Stimulated activated memory B cell treated with anti-CD40 and anti-IgM and Interleukin-4, amounts not matched to agents 10 μg/mL and 1 μg/mL and 100 μg/mL, for 72 hours (primary cell): ENCODE measurements at regions not wholly inside any gene's neighbourhood (a gene's known extent, or its start where the extent isn't known, plus 50 kb on each side); places are given as distances from the start of the nearest gene placed in this dataset.

Experiments
- ATAC-seq: fragments of 150-1000 bp; cut with Tn5 transposase; 2 replicates; pipeline ENCODE4 v1.10.0; 2021
- H3K27ac Mint-ChIP-seq: one replicate; pipeline ENCODE4 v1.8.0; 2022; ENCODE audit warnings: mild to moderate bottlenecking, mixed read lengths
- H3K27me3 Mint-ChIP-seq: one replicate; pipeline ENCODE4 v1.8.0; 2022; ENCODE audit warnings: mixed read lengths
- H3K36me3 Mint-ChIP-seq: one replicate; pipeline ENCODE4 v1.8.0; 2022; ENCODE audit warnings: mixed read lengths
- H3K4me1 Mint-ChIP-seq: one replicate; pipeline ENCODE4 v1.8.0; 2022; ENCODE audit warnings: mixed read lengths
- H3K4me3 Mint-ChIP-seq: one replicate; pipeline ENCODE4 v1.8.0; 2022; ENCODE audit warnings: mild to moderate bottlenecking, moderate library complexity, mixed read lengths
- H3K9me3 Mint-ChIP-seq: one replicate; pipeline ENCODE4 v1.8.0; 2022; ENCODE audit warnings: mixed read lengths

DNA sequence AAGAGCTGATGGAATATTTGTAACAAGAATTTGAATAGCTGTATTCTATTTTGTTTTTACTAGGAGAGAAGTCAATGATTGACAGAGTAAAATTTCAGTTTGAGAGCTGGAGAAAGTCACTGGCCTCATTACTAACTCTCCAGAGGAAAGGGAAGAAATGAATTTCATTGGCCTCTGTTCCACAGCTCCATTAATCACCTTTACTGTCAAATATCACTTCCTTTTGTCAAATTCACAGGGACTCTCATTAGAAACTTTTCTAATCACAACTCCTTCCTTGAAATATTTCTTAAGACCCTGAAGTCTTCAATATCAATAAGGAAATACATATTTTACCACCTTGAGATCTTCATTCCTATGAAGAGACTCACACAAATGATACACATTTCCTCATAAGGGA lies 379.9 kb upstream of the RASGRP1 start:
- Mint-ChIP-seq H3K4me3 (no peak overlapping the region), H3K36me3 (no peaks in the 10 kb centered on the region), H3K27me3 (no peaks in the 10 kb centered on the region), H3K9me3 (no peaks in the 10 kb centered on the region), H3K27ac (no peak overlapping the region), H3K4me1 (no peaks in the 10 kb centered on the region)
- ATAC-seq: no peak

- H3K9me3 Mint-ChIP-seq: no peaks in the 10 kb centered on the region
- H3K4me3 Mint-ChIP-seq: no peak overlapping the region
- H3K4me1 Mint-ChIP-seq: no peaks in the 10 kb centered on the region
- no peak overlapping the region for H3K27ac Mint-ChIP-seq
- H3K36me3 Mint-ChIP-seq: no peaks in the 10 kb centered on the region
- ATAC-seq: no peak
- H3K27me3 Mint-ChIP-seq: no peaks in the 10 kb centered on the region
Observed at GRCh38 chr15:38945551-38946298, 381.1 kb upstream of the RASGRP1 start.

DNA sequence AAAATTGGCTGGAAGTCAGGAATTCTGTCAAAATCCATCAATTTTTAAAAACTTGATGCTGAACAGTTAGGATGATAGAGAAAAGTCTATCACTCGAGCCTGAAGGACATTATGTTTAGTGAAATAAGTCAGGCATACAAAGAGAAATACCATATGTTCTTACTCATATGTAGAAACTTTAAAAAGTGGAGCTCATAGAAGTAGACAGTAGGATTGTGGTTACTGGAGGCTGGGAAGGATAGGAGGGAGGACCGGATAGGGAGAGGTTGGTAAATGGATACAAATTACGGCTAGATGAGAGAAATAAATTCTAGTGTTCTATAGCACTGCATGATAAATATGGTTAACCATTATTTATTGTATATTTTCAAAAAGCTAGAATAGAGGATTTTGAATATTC lies 389.5 kb upstream of the RASGRP1 start:
- H3K9me3 Mint-ChIP-seq: no peaks in the 10 kb centered on the region
- no peak for ATAC-seq
- no peaks in the 10 kb centered on the region for H3K27me3 Mint-ChIP-seq
- H3K36me3 Mint-ChIP-seq: no peaks in the 10 kb centered on the region
- H3K4me3 Mint-ChIP-seq: no peak overlapping the region
- H3K27ac Mint-ChIP-seq: no peak overlapping the region
- no peaks in the 10 kb centered on the region for H3K4me1 Mint-ChIP-seq

DNA sequence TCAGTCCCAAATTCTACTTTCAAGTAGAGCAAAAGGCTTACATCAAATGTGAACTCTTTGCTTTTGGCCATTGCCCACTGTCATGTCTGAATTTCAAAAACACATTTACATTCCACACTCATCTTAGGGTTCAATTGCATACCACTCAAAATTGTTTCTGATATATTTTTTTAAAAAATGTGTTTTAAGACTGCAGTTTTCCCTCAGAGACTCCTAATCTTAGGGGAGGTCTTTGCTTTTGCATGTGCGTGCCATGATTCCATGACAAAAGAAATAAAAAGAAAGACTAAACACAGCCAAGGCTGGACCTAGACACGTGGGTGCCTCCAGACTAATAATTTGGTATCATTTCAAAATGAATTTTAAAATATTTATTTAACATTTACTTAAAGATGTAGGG lies 396.8 kb upstream of the RASGRP1 start:
- no peaks in the 10 kb centered on the region for H3K4me1 Mint-ChIP-seq
- H3K36me3 Mint-ChIP-seq: no peaks in the 10 kb centered on the region
- H3K27me3 Mint-ChIP-seq: no peaks in the 10 kb centered on the region
- H3K27ac Mint-ChIP-seq: no peak overlapping the region
- H3K9me3 Mint-ChIP-seq: no peaks in the 10 kb centered on the region
- no peak for ATAC-seq
- H3K4me3 Mint-ChIP-seq: no peak overlapping the region

- no peaks in the 10 kb centered on the region for H3K27me3 Mint-ChIP-seq
- no peaks in the 10 kb centered on the region for H3K4me1 Mint-ChIP-seq
- H3K36me3 Mint-ChIP-seq: no peaks in the 10 kb centered on the region
- no peak for ATAC-seq
- H3K4me3 Mint-ChIP-seq: no peak overlapping the region
- H3K27ac Mint-ChIP-seq: no peak overlapping the region
- H3K9me3 Mint-ChIP-seq: no peaks in the 10 kb centered on the region
Observed at GRCh38 chr15:38961931-38962330, 397.3 kb upstream of the RASGRP1 start.

GRCh38 chr15:38972831-38973230 lies 408.2 kb upstream of the RASGRP1 start:
- peaks cover 16% of the 10 kb centered on the region for H3K9me3 Mint-ChIP-seq
- H3K27ac Mint-ChIP-seq: no peak overlapping the region
- H3K4me3 Mint-ChIP-seq: no peak overlapping the region
- H3K27me3 Mint-ChIP-seq: no peaks in the 10 kb centered on the region
- no peaks in the 10 kb centered on the region for H3K4me1 Mint-ChIP-seq
- no peaks in the 10 kb centered on the region for H3K36me3 Mint-ChIP-seq
- ATAC-seq: no peak

GRCh38 chr15:38975282-38975990 lies 410.8 kb upstream of the RASGRP1 start:
- no peak for ATAC-seq
- Mint-ChIP-seq H3K27me3 (no peaks in the 10 kb centered on the region), H3K36me3 (no peaks in the 10 kb centered on the region), H3K27ac (no peak overlapping the region), H3K4me3 (no peak overlapping the region), H3K4me1 (no peaks in the 10 kb centered on the region), H3K9me3 (peaks cover 18% of the 10 kb centered on the region)

- H3K4me1 Mint-ChIP-seq: no peaks in the 10 kb centered on the region
Observed at GRCh38 chr15:38991126-38991525, 426.5 kb upstream of the RASGRP1 start.

DNA sequence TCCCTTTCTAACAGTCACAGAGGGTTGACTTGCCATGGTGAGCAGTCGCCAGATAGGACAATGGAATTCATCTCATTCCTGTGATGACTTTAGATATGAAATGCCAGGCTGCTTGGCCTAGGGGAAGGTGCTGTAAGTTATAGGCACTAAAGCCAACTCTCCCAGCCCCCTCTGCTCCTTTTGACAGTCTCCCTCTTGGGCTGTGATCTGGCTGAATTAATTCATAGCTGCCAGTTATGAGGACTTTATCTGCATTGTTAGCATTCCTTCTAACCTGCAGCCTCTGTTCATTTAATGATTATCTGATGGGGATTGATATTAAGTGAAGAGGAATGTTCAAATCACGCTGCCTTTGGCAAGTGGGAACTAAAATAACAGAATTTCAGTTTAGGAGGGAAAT lies 427.1 kb upstream of the RASGRP1 start:
- Mint-ChIP-seq H3K4me3 (no peak overlapping the region), H3K9me3 (no peaks in the 10 kb centered on the region), H3K27ac (no peak overlapping the region), H3K4me1 (no peaks in the 10 kb centered on the region), H3K36me3 (no peaks in the 10 kb centered on the region), H3K27me3 (no peaks in the 10 kb centered on the region)
- ATAC-seq: no peak

More at GRCh38 chr15:38991126-38991525, 426.5 kb upstream of the RASGRP1 start:
- ATAC-seq: no peak
- Mint-ChIP-seq H3K9me3 (no peaks in the 10 kb centered on the region), H3K27me3 (no peaks in the 10 kb centered on the region), H3K4me3 (no peak overlapping the region), H3K27ac (no peak overlapping the region), H3K36me3 (no peaks in the 10 kb centered on the region)

DNA sequence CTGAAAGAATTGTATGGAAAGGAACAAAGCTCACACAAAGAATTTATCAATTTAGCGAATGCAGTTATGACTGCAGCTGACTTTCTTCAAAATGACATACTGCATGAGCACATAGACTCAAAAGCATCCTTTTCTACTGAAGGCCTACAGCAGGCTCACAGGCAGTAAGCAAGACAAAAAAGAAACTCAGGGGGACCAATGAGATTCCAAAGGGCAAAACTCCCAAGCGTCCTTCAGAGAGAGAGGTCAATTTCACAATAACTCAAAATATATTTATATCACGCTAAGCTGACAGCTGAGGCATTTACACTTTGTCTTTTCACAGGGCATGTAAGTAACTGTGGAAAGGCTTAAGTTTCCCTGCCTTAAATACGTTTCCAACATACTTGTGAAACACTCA lies 427.9 kb upstream of the RASGRP1 start:
- ATAC-seq: no peak
- no peak overlapping the region for H3K27ac Mint-ChIP-seq
- H3K27me3 Mint-ChIP-seq: no peaks in the 10 kb centered on the region
- H3K36me3 Mint-ChIP-seq: no peaks in the 10 kb centered on the region
- no peaks in the 10 kb centered on the region for H3K9me3 Mint-ChIP-seq
- no peak overlapping the region for H3K4me3 Mint-ChIP-seq
- no peaks in the 10 kb centered on the region for H3K4me1 Mint-ChIP-seq

DNA sequence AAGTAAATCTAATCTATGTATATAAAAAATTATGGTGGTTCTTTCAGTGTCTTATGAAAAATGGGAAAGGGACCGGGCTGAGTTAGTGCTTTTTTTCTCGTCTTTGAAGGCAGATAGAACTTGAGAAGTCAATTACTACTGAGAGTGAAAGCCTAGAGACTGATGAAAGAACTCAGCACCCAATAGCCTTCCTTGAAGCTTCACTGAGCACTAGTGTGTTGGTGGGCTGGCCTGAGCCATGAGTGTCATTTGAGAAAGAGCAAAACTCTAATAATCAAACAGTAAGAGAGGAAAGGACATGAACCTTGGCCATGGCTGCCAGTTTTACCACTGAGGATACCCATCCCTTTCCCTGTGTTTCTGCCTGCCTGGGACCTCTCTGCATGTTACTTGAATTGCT lies 428.3 kb upstream of the RASGRP1 start:
- no peaks in the 10 kb centered on the region for H3K4me1 Mint-ChIP-seq
- no peak overlapping the region for H3K4me3 Mint-ChIP-seq
- no peak for ATAC-seq
- H3K27me3 Mint-ChIP-seq: no peaks in the 10 kb centered on the region
- H3K9me3 Mint-ChIP-seq: no peaks in the 10 kb centered on the region
- no peaks in the 10 kb centered on the region for H3K36me3 Mint-ChIP-seq
- H3K27ac Mint-ChIP-seq: no peak overlapping the region

DNA sequence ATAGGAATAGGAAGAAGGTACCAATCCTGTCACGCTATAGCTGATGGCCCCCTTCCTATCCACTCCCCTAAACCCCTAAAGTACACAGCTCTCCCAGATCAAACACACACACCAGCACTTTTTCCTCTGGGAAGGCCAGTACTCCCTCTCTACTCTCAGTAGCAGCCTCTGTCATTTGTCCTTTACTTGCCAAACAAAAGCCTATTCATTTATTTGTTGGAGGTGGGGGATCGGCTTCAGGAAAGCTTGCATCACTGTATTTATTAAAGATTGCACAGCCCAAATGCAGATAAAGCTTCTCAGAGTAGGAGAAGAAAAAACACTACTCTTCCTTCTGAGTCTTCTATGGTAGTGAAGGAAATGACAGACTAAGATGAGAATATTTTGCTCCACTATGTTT lies 429.7 kb upstream of the RASGRP1 start:
- Mint-ChIP-seq H3K27me3 (no peaks in the 10 kb centered on the region), H3K4me1 (no peaks in the 10 kb centered on the region), H3K36me3 (no peaks in the 10 kb centered on the region), H3K4me3 (no peak overlapping the region), H3K27ac (no peak overlapping the region), H3K9me3 (no peaks in the 10 kb centered on the region)
- ATAC-seq: peak; percentile 27

GRCh38 chr15:38996111-38996631 lies 431.6 kb upstream of the RASGRP1 start:
- H3K9me3 Mint-ChIP-seq: no peaks in the 10 kb centered on the region
- no peak for ATAC-seq
- H3K4me3 Mint-ChIP-seq: no peak overlapping the region
- no peaks in the 10 kb centered on the region for H3K27me3 Mint-ChIP-seq
- H3K27ac Mint-ChIP-seq: no peak overlapping the region
- no peaks in the 10 kb centered on the region for H3K4me1 Mint-ChIP-seq
- no peaks in the 10 kb centered on the region for H3K36me3 Mint-ChIP-seq

DNA sequence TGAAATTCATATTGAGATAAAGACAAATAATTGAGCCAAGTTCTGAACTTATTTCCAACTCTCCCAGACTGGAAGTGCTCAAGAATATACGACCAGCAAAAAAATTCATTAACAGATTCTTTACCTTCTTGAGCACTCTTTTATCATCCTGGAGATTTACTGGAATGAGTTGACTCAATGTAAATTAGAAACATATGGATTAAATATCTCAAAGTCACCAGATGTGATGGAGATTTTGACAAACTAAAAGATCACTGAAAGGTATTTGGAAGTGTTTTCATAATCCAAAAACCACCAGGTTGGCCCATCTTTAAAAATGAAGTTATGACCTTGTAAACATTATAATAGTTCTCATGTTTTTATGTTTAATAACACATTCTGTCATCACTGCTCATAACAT lies 433.2 kb upstream of the RASGRP1 start:
- Mint-ChIP-seq H3K4me3 (no peak overlapping the region), H3K4me1 (no peaks in the 10 kb centered on the region), H3K9me3 (no peaks in the 10 kb centered on the region), H3K36me3 (no peaks in the 10 kb centered on the region), H3K27me3 (no peaks in the 10 kb centered on the region), H3K27ac (no peak overlapping the region)
- ATAC-seq: no peak

- no peak overlapping the region for H3K27ac Mint-ChIP-seq
- no peaks in the 10 kb centered on the region for H3K36me3 Mint-ChIP-seq
- no peaks in the 10 kb centered on the region for H3K27me3 Mint-ChIP-seq
- no peaks in the 10 kb centered on the region for H3K4me1 Mint-ChIP-seq
- ATAC-seq: no peak
- H3K9me3 Mint-ChIP-seq: peaks cover 6% of the 10 kb centered on the region
- no peak overlapping the region for H3K4me3 Mint-ChIP-seq
Observed at GRCh38 chr15:39000008-39000734, 435.6 kb upstream of the RASGRP1 start.
